Smooth muscle cell (in vitro differentiated cells): ENCODE measurements at regions not wholly inside any gene's neighbourhood (a gene's known extent, or its start where the extent isn't known, plus 50 kb on each side); places are given as distances from the start of the nearest gene placed in this dataset.
"Not testable (repeated sequence)": the region's sequence is repeated elsewhere in the genome, so short reads cannot be mapped to it uniquely, and the experiment has no call there.

ENCODE experiments used
- DNase-seq: peaks from one replicate; lab custom pipeline; 2025; ENCODE audit not compliant: unreplicated experiment; lab: John Stamatoyannopoulos, UW
- H2AFZ ChIP-seq: fragments of 200-600 bp; sonication (generic); 2 replicates; pipeline ENCODE4 v1.6.0; 2016; ENCODE audit warnings: antibody characterized with exemption, low read depth, mild to moderate bottlenecking
- H3F3A ChIP-seq: fragments of 200-600 bp; sonication (generic); 2 replicates; pipeline ENCODE4 v1.6.0; 2017; ENCODE audit warnings: antibody characterized with exemption, low read depth
- H3K27ac ChIP-seq: fragments of 200-600 bp; sonication (generic); 2 replicates; pipeline ENCODE4 v1.5.1; 2016; ENCODE audit warnings: low read depth, mild to moderate bottlenecking
- H3K27me3 ChIP-seq: fragments of 200-600 bp; sonication (generic); 2 replicates; pipeline ENCODE4 v1.6.1; 2016; ENCODE audit warnings: low read depth, mild to moderate bottlenecking
- H3K36me3 ChIP-seq: fragments of 200-600 bp; sonication (generic); 2 replicates; pipeline ENCODE4 v1.5.1; 2016; ENCODE audit warnings: low read depth
- H3K4me1 ChIP-seq: fragments of 200-600 bp; sonication (generic); 2 replicates; pipeline ENCODE4 v1.5.1; 2016; ENCODE audit warnings: low read depth
- H3K4me2 ChIP-seq: fragments of 200-600 bp; sonication (generic); 2 replicates; pipeline ENCODE4 v1.6.0; 2016; ENCODE audit warnings: mild to moderate bottlenecking
- H3K4me3 ChIP-seq: fragments of 200-600 bp; sonication (generic); 2 replicates; pipeline ENCODE4 v1.5.1; 2016; ENCODE audit warnings: mild to moderate bottlenecking
- H3K79me2 ChIP-seq: fragments of 200-600 bp; sonication (generic); 2 replicates; pipeline ENCODE4 v1.6.0; 2016; ENCODE audit warnings: low read depth, mild to moderate bottlenecking
- H3K9ac ChIP-seq: fragments of 200-600 bp; sonication (generic); 2 replicates; pipeline ENCODE4 v1.6.0; 2016; ENCODE audit warnings: low read depth
- H3K9me3 ChIP-seq: fragments of 200-600 bp; sonication (generic); replicated peaks from 2 replicates; pipeline ENCODE4 v1.5.1; 2016; ENCODE audit warnings: low read depth
- H4K20me1 ChIP-seq: fragments of 200-600 bp; sonication (generic); 2 replicates; pipeline ENCODE4 v1.6.0; 2016; ENCODE audit warnings: low read depth
- CTCF ChIP-seq: fragments of 200-600 bp; sonication (generic); IDR thresholded peaks from 2 replicates; pipeline ENCODE4 v1.5.1; 2017; ENCODE audit warnings: borderline replicate concordance, mild to moderate bottlenecking, antibody characterized with exemption; ENCODE audit not compliant: insufficient read depth, poor library complexity, severe bottlenecking
- WGBS: methylation state at CpG from one replicate; pipeline ENCODE4 v1.1.7; 2016; ENCODE audit warnings: low lambda C conversion rate; 5-methylcytosine and 5-hydroxymethylcytosine counted together

GRCh38 chrX:52277666-52278065 lies 91.2 kb upstream of the XAGE2 start:
- H3K9me3 ChIP-seq: no peaks in the 10 kb centered on the region
- H3K4me3 ChIP-seq: no peak overlapping the region
- no peaks in the 10 kb centered on the region for H3K79me2 ChIP-seq
- no peaks in the 10 kb centered on the region for H3F3A ChIP-seq
- no peak for DNase-seq
- no peak overlapping the region for H3K4me2 ChIP-seq
- WGBS: 75% methylated on average over 8 of the region's 8 CpGs
- H3K27ac ChIP-seq: no peak overlapping the region
- H3K4me1 ChIP-seq: no peaks in the 10 kb centered on the region
- no peak for TF ChIP-seq CTCF
- H3K9ac ChIP-seq: no peak overlapping the region
- no peaks in the 10 kb centered on the region for H4K20me1 ChIP-seq
- no peaks in the 10 kb centered on the region for H3K27me3 ChIP-seq
- H3K36me3 ChIP-seq: no peaks in the 10 kb centered on the region
- H2AFZ ChIP-seq: no peak overlapping the region

GRCh38 chrX:52280812-52281211 lies 88.0 kb upstream of the XAGE2 start:
- Histone ChIP-seq H3K9me3 (no peaks in the 10 kb centered on the region), H3K27me3 (no peaks in the 10 kb centered on the region), H4K20me1 (no peaks in the 10 kb centered on the region), H3F3A (no peaks in the 10 kb centered on the region), H3K9ac (no peak overlapping the region), H2AFZ (no peak overlapping the region), H3K4me2 (no peak overlapping the region), H3K36me3 (no peaks in the 10 kb centered on the region), H3K27ac (no peak overlapping the region), H3K4me3 (no peak overlapping the region), H3K79me2 (no peaks in the 10 kb centered on the region), H3K4me1 (no peaks in the 10 kb centered on the region)
- TF ChIP-seq CTCF: no peak
- 74% methylated on average over 2 of the region's 2 CpGs for WGBS
- DNase-seq: no peak

- no peak overlapping the region for H3K4me2 ChIP-seq
- H3F3A ChIP-seq: no peaks in the 10 kb centered on the region
- no peak overlapping the region for H3K9ac ChIP-seq
- no peaks in the 10 kb centered on the region for H3K9me3 ChIP-seq
- no peak overlapping the region for H3K4me3 ChIP-seq
- H3K4me1 ChIP-seq: no peaks in the 10 kb centered on the region
- no peaks in the 10 kb centered on the region for H4K20me1 ChIP-seq
- no peak overlapping the region for H3K27ac ChIP-seq
- H2AFZ ChIP-seq: no peak overlapping the region
- no peaks in the 10 kb centered on the region for H3K36me3 ChIP-seq
- TF ChIP-seq CTCF: no peak
- H3K27me3 ChIP-seq: no peaks in the 10 kb centered on the region
- WGBS: 89% methylated on average over 14 of the region's 14 CpGs
- H3K79me2 ChIP-seq: no peaks in the 10 kb centered on the region
- DNase-seq: no peak
Observed at GRCh38 chrX:52284865-52285264, 84.0 kb upstream of the XAGE2 start.

GRCh38 chrX:52298968-52299367 lies 69.9 kb upstream of the XAGE2 start:
- H3K79me2 ChIP-seq, H3F3A ChIP-seq, H3K9ac ChIP-seq, H3K4me2 ChIP-seq, DNase-seq, H3K27me3 ChIP-seq, H2AFZ ChIP-seq, H3K36me3 ChIP-seq, H4K20me1 ChIP-seq, H3K27ac ChIP-seq, H3K9me3 ChIP-seq, H3K4me1 ChIP-seq, H3K4me3 ChIP-seq: not testable (repeated sequence)
- WGBS: 72% methylated on average over 6 of the region's 6 CpGs

- not testable (repeated sequence) for H3K27me3 ChIP-seq, H2AFZ ChIP-seq, H3K9me3 ChIP-seq, H3K4me3 ChIP-seq, H3K36me3 ChIP-seq, H3K4me2 ChIP-seq, H3F3A ChIP-seq, H3K4me1 ChIP-seq, H3K79me2 ChIP-seq, H3K27ac ChIP-seq, H3K9ac ChIP-seq, DNase-seq, H4K20me1 ChIP-seq
- WGBS: 79% methylated on average over 1 of the region's 1 CpG
Observed at GRCh38 chrX:52308532-52308931, 60.3 kb upstream of the XAGE2 start.
